Amniotic stem cell (primary cell): ENCODE measurements at regions not wholly inside any gene's neighbourhood (a gene's known extent, or its start where the extent isn't known, plus 50 kb on each side); places are given as distances from the start of the nearest gene placed in this dataset.

Source experiments
- DNase-seq: peaks from one replicate; lab custom pipeline; 2025; lab: John Stamatoyannopoulos, UW

GRCh38 chr1:87683196-87683956 lies 354.7 kb downstream of the LMO4 start:
- no peak for DNase-seq

GRCh38 chr1:87684194-87684593 lies 355.5 kb downstream of the LMO4 start:
- DNase-seq = no peak

GRCh38 chr1:87684713-87685205 lies 356.1 kb downstream of the LMO4 start:
- no peak for DNase-seq

DNA sequence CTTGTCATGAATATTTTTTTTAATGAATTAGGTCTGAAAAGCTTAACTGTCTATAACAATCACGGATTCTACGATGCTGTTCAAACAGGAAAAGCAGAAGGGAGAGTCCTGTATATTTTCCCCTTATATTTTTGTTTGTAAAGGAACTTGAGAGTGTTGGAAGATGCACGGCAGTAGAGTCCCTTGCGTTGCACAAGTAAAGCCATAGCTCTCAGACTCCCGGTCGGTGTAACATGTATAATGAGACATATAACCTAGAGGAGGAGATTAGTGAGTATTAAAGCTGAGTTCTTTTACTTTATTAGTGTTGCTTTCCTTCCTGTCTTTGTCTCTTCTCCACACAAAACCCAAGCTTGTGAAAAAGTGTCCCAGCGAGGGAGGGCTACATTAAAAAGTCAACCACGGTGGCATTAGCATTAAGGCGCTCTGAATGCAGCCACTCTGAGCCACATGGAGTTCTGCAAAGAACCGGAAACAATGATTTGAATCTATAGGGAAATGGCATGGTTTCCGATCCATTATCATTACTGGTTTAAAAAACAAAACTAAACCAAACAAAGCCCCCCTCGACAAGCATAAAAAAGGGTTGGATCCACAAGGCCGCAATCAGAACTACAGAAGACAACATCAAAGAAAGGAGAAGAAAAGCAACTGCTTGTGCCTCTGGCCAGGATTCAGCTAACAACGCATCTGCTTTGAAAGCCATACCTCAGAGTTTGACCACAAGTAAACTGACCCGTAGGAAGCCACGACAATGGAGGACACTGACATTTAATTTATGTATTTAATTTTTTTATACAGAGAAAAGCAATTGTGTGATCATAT lies 356.8 kb downstream of the LMO4 start:
- no peak for DNase-seq

GRCh38 chr1:87686136-87686495 lies 357.4 kb downstream of the LMO4 start:
- no peak for DNase-seq

DNA sequence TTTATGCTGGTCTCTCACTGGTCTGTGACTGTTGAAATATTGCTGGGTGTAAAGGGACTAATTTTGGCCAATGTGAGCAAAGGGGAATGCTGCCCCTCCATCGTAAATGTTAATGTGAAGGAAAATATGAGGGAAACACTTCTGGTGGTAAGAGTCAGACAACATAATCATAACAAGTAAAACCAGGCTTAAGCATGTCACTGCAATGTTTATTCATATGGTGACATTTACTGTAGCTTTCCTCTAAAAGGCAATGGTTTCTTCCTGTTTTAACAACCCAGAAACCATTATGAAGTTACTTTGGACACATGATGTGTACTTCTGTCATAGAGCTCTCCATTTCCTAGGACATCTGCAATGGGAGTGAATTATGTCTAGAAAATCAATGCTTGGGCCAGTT lies 358.0 kb downstream of the LMO4 start:
- DNase-seq = no peak

DNA sequence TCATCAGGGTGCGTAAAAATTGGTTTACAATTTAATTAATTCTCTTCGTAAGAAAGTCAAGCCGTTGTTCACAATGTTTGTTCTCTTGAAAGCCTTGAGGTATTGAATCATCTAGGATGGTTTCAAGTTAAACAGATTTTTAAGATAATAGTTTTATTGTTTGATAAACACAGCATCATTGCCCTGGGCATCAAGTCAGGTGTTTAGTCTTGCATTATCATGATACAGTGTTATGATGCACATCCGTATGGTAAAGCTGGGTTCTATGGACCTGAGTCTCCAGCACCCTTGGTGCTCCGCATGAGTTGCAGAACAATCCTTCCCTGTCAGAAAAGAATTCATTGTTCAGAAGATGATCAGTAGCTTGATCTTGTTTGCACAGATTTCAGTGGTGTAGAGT lies 359.5 kb downstream of the LMO4 start:
- no peak for DNase-seq

GRCh38 chr1:87689487-87689886 lies 360.8 kb downstream of the LMO4 start:
- no peak for DNase-seq

DNA sequence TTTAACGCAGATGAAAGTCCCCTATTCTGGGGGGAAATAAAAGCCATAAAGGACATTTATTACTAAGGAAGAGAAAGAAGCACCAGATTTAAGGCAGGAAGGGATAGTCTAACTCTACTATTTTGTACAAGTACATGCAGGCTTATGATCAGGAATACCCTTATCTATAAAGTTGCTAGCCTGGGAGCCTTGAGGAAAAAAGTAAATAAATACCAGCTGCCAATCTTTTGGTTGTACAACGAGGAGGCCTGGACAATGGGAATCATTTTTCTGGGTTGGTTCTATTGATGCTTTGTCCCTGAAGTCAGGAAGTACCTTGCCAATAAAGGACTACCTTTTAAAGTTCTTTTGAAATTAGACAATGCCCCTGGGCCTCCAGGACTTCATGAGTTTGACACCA lies 367.8 kb downstream of the LMO4 start:
- DNase-seq = no peak

- DNase-seq = no peak
Measured at GRCh38 chr1:87702455-87702854, 373.8 kb downstream of the LMO4 start.

DNA sequence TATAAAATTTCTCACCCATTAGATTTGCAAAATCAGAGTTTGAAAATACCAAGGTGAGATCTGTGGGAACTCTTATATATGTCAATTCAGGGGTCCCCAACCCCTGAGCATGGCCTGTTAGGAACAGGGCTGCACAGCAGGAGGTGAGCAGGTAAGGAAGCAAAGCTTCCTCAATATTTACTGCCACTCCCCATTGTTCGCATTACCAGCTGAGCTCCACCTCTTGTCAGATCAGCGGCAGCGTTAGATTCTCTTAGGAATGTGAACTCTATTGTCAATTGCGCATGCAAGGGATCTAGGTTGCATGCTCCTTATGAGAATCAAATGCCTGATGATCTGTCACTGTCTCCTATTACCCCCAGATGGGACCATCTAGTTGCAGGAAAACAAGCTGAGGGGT lies 376.6 kb downstream of the LMO4 start:
- DNase-seq = no peak

GRCh38 chr1:87706203-87706602 lies 377.5 kb downstream of the LMO4 start:
- DNase-seq = no peak

GRCh38 chr1:87706779-87707228 lies 378.1 kb downstream of the LMO4 start:
- DNase-seq = no peak

- DNase-seq = no peak
Measured at GRCh38 chr1:87707411-87707810, 378.7 kb downstream of the LMO4 start.

DNA sequence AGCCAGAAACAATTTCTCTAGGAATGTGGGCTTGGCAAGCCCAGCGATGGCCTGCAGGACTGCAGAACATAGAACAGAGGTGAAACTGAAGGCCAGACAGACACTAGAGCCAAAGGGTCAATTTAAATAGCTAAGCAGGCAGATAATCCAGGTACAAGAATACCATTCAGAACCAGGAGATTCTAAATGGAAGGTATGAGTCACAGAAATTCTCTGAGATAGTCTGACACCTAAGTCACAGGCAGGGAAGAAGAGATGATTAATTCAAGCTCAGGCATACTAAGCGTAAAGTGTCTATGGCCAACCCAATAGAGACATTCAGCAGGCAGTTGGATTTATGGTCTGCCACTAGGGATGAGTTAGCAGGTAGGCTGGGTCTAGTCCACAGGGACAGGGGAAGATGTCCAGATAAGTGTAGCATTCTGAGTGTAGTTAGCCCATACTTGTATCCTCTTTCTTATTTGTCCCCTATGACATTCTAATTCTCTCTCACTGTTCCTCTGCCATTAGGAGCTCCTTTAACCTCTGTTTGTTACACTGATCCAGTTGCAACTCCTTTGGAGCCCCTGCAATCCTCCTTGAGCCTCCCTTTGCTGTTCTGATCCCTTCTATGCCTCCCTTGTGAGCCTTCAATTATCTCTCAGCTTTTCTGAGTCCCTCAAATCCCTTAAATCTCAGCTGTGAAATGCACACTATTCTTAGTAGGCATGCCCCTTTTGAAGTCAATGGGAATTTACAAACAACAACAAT lies 383.8 kb downstream of the LMO4 start:
- DNase-seq = no peak

- DNase-seq = no peak
Measured at GRCh38 chr1:87714278-87714677, 385.6 kb downstream of the LMO4 start.

DNA sequence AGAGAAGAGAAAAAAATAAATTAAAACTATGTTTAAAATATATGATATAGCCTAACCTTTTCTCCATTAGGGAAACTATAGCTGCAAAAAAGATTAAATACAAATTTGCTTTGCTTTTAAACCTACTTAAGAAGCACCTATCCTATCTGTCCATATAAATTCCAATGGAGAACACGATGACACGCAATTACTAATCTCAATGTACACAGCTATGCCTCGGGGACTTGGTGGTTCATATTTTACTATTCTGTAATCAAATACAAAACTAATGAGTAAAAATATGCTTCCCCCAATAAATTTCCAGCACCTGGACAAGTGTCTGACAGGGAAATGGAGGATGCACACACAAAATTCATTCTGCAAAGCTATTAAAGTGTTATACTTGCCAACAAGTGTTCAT lies 386.4 kb downstream of the LMO4 start:
- no peak for DNase-seq

- DNase-seq = no peak
Measured at GRCh38 chr1:87715471-87715870, 386.8 kb downstream of the LMO4 start.

- DNase-seq = no peak
Measured at GRCh38 chr1:87717157-87717670, 388.5 kb downstream of the LMO4 start.

DNA sequence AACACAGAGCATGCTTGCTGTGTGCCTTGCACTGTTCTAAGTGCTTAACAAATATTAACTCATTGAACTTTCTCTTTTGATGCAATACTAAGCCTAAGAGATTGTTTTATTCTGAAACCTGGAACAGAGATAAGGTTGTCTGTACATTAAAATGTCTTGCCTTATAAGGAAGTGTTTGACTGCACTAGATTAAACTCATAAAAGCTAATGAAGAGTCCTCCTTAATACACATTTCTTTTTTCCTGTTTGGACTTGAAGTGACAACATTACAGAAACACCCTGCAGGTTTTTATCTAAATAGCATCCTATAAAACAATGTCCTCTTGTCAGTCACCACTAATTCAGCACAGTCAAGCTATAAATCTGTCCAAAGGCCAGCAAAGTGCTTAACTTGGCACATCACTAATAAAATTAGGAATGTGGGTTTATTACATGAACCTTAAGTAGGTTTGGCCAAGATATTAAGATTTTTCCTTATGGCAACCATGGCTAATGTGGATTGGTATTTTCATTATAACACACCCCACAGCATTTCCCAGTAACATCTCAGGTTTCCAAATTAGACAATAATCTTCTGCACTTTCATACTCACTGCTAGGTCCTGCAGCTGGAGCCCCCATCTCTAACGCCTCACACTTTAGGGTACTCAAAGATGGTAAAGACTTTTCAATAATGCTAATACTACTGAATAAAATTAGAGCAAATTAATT lies 389.7 kb downstream of the LMO4 start:
- no peak for DNase-seq

GRCh38 chr1:87719658-87720057 lies 391.0 kb downstream of the LMO4 start:
- DNase-seq = no peak

GRCh38 chr1:87720561-87720960 lies 391.9 kb downstream of the LMO4 start:
- no peak for DNase-seq
